ENCODE measurements at regions not wholly inside any gene's neighbourhood (a gene's known extent, or its start where the extent isn't known, plus 50 kb on each side); places are given as distances from the start of the nearest gene placed in this dataset.

DNA sequence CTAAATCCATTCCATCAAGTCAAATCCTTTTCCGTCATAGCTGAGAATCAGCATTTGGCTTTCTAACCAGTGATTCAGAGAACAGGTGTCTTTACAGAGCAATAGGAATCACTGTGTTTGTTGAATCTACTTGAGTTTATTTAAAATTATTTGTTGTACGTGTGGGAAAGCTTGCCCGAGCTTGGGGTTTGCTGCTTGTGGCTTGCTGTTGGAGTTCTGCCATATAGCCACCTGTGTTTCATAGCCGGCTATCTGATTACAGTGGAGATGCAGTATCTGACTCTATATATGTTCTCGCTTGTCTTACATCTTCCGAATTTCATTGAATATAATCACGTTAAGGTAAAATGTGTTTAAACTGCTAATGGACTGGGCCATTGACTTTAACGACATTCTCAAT lies 274.3 kb upstream of the MKI67 start:
- Histone ChIP-seq H3K4me1 (no peaks in the 10 kb centered on the region), H3K4me3 (no peak overlapping the region), H3K27ac (no peak overlapping the region), H3K27me3 (no peaks in the 10 kb centered on the region), H3K36me3 (no peaks in the 10 kb centered on the region), H3K9me3 (no peaks in the 10 kb centered on the region)
- DNase-seq (ENCODE audit: extremely low spot score in 2 of 2) = no peak
- TF ChIP-seq, protein P1, sequence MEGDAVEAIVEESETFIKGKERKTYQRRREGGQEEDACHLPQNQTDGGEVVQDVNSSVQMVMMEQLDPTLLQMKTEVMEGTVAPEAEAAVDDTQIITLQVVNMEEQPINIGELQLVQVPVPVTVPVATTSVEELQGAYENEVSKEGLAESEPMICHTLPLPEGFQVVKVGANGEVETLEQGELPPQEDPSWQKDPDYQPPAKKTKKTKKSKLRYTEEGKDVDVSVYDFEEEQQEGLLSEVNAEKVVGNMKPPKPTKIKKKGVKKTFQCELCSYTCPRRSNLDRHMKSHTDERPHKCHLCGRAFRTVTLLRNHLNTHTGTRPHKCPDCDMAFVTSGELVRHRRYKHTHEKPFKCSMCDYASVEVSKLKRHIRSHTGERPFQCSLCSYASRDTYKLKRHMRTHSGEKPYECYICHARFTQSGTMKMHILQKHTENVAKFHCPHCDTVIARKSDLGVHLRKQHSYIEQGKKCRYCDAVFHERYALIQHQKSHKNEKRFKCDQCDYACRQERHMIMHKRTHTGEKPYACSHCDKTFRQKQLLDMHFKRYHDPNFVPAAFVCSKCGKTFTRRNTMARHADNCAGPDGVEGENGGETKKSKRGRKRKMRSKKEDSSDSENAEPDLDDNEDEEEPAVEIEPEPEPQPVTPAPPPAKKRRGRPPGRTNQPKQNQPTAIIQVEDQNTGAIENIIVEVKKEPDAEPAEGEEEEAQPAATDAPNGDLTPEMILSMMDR (IDR thresholded peaks at IDR 0.05) = no peak
- TF ChIP-seq POLR2AphosphoS5 (IDR thresholded peaks at IDR 0.05; ENCODE audit: insufficient read depth in 1 of 2, low read depth in 1 of 2) (no peak), POLR2A (IDR thresholded peaks at IDR 0.05) (no peak)
- intact Hi-C loops (cut with DNase I) = no loop called here

DNA sequence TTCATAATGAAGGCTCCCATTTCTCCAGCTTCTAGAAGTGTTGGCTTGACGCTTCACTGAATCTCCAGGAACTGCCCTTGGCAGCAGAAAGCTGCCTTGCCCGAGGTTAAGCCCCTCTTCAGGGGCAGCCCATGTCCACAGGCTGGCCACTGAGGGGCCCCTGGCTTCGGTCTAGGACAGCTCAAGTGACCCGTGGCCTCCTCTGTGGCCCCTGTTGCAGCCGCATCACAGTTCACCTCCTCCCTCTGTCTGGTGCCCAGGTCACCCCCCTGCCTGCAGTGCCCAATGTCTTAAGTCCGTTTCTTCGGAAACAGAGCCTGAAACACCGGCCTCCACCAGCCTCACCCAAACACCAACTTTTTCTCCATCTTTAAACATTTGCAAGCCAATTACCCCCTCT lies 279.2 kb upstream of the MKI67 start:
- Histone ChIP-seq H3K36me3 (no peaks in the 10 kb centered on the region), H3K4me1 (no peaks in the 10 kb centered on the region), H3K27ac (no peak overlapping the region), H3K4me3 (no peak overlapping the region), H3K9me3 (no peaks in the 10 kb centered on the region), H3K27me3 (no peaks in the 10 kb centered on the region)
- intact Hi-C loops (cut with DNase I) = no loop called here
- TF ChIP-seq POLR2A (IDR thresholded peaks at IDR 0.05) = no peak
- TF ChIP-seq, protein P1 (IDR thresholded peaks at IDR 0.05) = no peak
- no peak for TF ChIP-seq POLR2AphosphoS5 (IDR thresholded peaks at IDR 0.05; ENCODE audit: insufficient read depth in 1 of 2, low read depth in 1 of 2)
- DNase-seq (ENCODE audit: extremely low spot score in 2 of 2) = peak in 1 of 2 donors; percentile 43

DNA sequence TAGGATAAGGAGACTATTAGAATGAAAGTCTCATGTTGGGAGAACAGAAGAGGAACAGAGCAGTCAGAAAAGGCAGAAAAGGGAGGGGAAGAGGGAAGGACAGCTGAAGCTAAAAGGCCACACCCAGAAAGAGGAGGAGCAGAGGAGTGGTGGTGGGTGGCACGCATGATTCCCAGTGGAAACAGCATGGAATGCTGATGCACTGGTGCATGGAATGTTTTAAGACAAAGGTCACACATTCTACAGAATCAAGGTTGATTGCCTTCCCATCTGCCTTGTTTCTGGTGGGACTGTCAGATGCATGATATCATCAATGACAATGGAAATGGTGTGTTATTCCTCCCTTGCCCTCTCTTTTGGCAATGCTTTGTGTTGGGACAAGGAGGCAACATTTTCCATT lies 285.4 kb upstream of the MKI67 start:
- TF ChIP-seq, protein P1 (IDR thresholded peaks at IDR 0.05) = no peak
- TF ChIP-seq POLR2AphosphoS5 (IDR thresholded peaks at IDR 0.05; ENCODE audit: insufficient read depth in 1 of 2, low read depth in 1 of 2) = no peak
- no peak for TF ChIP-seq POLR2A (IDR thresholded peaks at IDR 0.05)
- no peak overlapping the region for H3K27ac ChIP-seq
- no peaks in the 10 kb centered on the region for H3K9me3 ChIP-seq
- no peaks in the 10 kb centered on the region for H3K36me3 ChIP-seq
- intact Hi-C loops (cut with DNase I) = no loop called here
- no peak overlapping the region for H3K4me3 ChIP-seq
- no peaks in the 10 kb centered on the region for H3K4me1 ChIP-seq
- H3K27me3 ChIP-seq = no peaks in the 10 kb centered on the region
- DNase-seq (ENCODE audit: extremely low spot score in 2 of 2) = no peak

DNA sequence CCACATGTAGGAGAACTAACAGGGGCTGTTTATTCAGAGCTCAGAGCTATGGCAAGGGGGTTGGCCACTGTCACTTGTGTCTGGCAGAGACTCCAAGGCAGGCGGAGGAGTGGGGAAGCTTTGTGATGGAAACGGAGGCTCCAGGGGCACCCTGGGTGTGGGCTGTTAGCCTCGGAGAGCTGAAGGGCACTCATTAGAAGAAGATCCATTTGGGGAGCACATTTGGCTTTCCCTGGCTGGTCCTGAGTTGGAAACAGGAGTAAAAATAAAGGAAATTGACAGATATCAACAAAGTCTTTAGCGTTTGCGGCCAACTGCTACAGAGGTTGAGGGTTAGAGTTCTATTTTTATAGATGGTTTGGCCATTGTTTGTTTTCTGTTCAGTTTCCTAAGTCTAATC lies 288.3 kb upstream of the MKI67 start:
- Histone ChIP-seq H3K27me3 (no peaks in the 10 kb centered on the region), H3K9me3 (no peaks in the 10 kb centered on the region), H3K27ac (no peak overlapping the region), H3K4me1 (no peaks in the 10 kb centered on the region), H3K36me3 (no peaks in the 10 kb centered on the region), H3K4me3 (no peak overlapping the region)
- intact Hi-C loops (cut with DNase I) = no loop called here
- no peak for TF ChIP-seq POLR2A (IDR thresholded peaks at IDR 0.05)
- no peak for TF ChIP-seq POLR2AphosphoS5 (IDR thresholded peaks at IDR 0.05; ENCODE audit: insufficient read depth in 1 of 2, low read depth in 1 of 2)
- TF ChIP-seq, protein P1 (IDR thresholded peaks at IDR 0.05) = no peak
- DNase-seq (ENCODE audit: extremely low spot score in 2 of 2) = peak; percentile 32 to 52

DNA sequence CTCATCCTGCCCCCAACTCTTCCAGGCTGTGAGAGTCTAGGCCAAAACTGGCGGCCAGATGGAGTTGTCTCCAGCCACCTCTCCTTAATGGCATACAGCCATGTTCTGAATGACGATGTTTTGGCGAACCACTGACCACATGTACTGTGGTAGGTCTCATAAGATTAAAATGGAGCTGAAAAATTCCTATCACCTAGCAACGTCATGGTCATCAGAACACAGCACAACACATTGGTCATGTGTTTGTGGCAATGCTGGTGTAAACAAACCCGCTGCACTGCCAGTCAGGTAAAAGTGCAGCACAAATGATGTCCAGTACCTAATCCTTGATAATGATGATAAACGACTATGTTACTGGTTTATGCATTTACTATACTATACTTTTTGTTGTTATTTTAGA lies 290.0 kb upstream of the MKI67 start:
- Histone ChIP-seq H3K4me1 (no peaks in the 10 kb centered on the region), H3K36me3 (no peaks in the 10 kb centered on the region), H3K9me3 (no peaks in the 10 kb centered on the region), H3K27me3 (no peaks in the 10 kb centered on the region), H3K27ac (no peak overlapping the region), H3K4me3 (no peak overlapping the region)
- intact Hi-C loops (cut with DNase I) = no loop called here
- TF ChIP-seq POLR2A (IDR thresholded peaks at IDR 0.05) = no peak
- TF ChIP-seq, protein P1 (IDR thresholded peaks at IDR 0.05) = no peak
- no peak for TF ChIP-seq POLR2AphosphoS5 (IDR thresholded peaks at IDR 0.05; ENCODE audit: insufficient read depth in 1 of 2, low read depth in 1 of 2)
- DNase-seq (ENCODE audit: extremely low spot score in 2 of 2) = no peak
